Thoracic aorta (tissue), 2 donors: ENCODE measurements at regions not wholly inside any gene's neighbourhood (a gene's known extent, or its start where the extent isn't known, plus 50 kb on each side); places are given as distances from the start of the nearest gene placed in this dataset.

ENCODE experiments used
- ATAC-seq: fragments of 150-250 bp; one replicate; pipeline ENCODE4 v1.8.0; 2017; ENCODE audit warnings: low read depth; ENCODE audit not compliant: insufficient number of reproducible peaks, low FRiP score
- DNase-seq: peaks from one replicate; pipeline ENCODE4 v3.0.0-alpha.2; 2020; ENCODE audit warnings: low spot score
- H3K27ac ChIP-seq, 2 donors: fragments of 200-600 bp; sonication (generic); 1 replicate in 1 of 2; 2 replicates in 1 of 2; pipeline ENCODE4 v1.5.1; 2016; ENCODE audit warnings: mild to moderate bottlenecking in 2 of 2, moderate library complexity in 2 of 2
- H3K27me3 ChIP-seq: fragments of 200-600 bp; sonication (generic); replicated peaks from 2 replicates; pipeline ENCODE4 v1.6.0; 2016; ENCODE audit warnings: mild to moderate bottlenecking; ENCODE audit not compliant: insufficient read depth
- H3K36me3 ChIP-seq: fragments of 200-600 bp; sonication (generic); one replicate; pipeline ENCODE4 v1.5.1; 2016
- H3K4me1 ChIP-seq, 2 donors: fragments of 200-600 bp; sonication (generic); 1 replicate in 1 of 2; 2 replicates in 1 of 2; pipeline versions ENCODE4 v1.5.1 to v1.6.0; 2016; ENCODE audit warnings: low read depth in 2 of 2, mild to moderate bottlenecking in 1 of 2; ENCODE audit not compliant: control insufficient read depth in 1 of 2
- H3K4me3 ChIP-seq: fragments of 200-600 bp; sonication (generic); 2 replicates; pipeline ENCODE4 v1.5.1; 2016; ENCODE audit warnings: mild to moderate bottlenecking
- H3K9me3 ChIP-seq: fragments of 200-600 bp; sonication (generic); 2 replicates; pipeline ENCODE4 v1.5.1; 2016
- CTCF ChIP-seq: fragments of 200-600 bp; sonication (generic); IDR thresholded peaks from one replicate; pipeline ENCODE4 v1.5.1; 2019; ENCODE audit warnings: antibody characterized with exemption

- DNase-seq: no peak
- no peak for ATAC-seq
- Histone ChIP-seq H3K4me1 (no peaks in the 10 kb centered on the region), H3K36me3 (no peaks in the 10 kb centered on the region), H3K4me3 (no peak overlapping the region), H3K27me3 (no peaks in the 10 kb centered on the region), H3K27ac (no peak overlapping the region), H3K9me3 (no peaks in the 10 kb centered on the region)
- TF ChIP-seq CTCF: no peak
These were observed 423.3 kb upstream of the THRB start for GRCh38 chr3:24917908-24918307.

DNA sequence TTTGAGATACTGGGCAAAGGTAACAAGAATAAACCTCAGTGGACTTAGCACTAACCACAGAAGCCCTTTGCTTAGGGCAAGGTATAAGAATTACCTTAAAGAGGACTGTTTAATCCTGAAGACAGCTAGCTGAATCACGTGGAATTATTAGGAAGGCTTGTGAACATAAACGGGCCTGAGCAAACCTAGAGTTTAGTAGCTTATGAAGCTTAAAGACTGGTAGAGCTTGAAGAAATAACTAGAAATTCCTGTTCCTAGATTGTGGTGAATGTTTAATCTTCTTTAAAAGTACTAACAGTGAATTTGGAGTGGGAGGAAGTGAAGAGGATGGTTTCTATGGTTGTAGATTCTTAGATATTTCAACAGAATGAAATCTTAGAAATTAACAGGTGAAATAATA is 428.9 kb upstream of the THRB start:
- DNase-seq (no peak), ATAC-seq (no peak)
- H3K27ac ChIP-seq: no peak overlapping the region
- H3K36me3 ChIP-seq: no peaks in the 10 kb centered on the region
- no peak overlapping the region for H3K4me3 ChIP-seq
- no peaks in the 10 kb centered on the region for H3K4me1 ChIP-seq
- H3K27me3 ChIP-seq: no peaks in the 10 kb centered on the region
- H3K9me3 ChIP-seq: no peaks in the 10 kb centered on the region
- TF ChIP-seq CTCF: no peak

- Histone ChIP-seq H3K27ac (no peak overlapping the region), H3K36me3 (no peaks in the 10 kb centered on the region), H3K4me1 (no peaks in the 10 kb centered on the region), H3K27me3 (no peaks in the 10 kb centered on the region), H3K4me3 (no peak overlapping the region), H3K9me3 (no peaks in the 10 kb centered on the region)
- no peak for DNase-seq
- no peak for TF ChIP-seq CTCF
- no peak for ATAC-seq
These were observed 434.9 kb upstream of the THRB start for GRCh38 chr3:24929521-24929920.

- Histone ChIP-seq H3K27ac (no peak overlapping the region), H3K27me3 (no peaks in the 10 kb centered on the region), H3K4me1 (no peaks in the 10 kb centered on the region), H3K36me3 (no peaks in the 10 kb centered on the region), H3K4me3 (no peak overlapping the region), H3K9me3 (no peaks in the 10 kb centered on the region)
- ATAC-seq (no peak), DNase-seq (no peak)
- TF ChIP-seq CTCF: no peak
These were observed 438.8 kb upstream of the THRB start for GRCh38 chr3:24933401-24933800.

DNA sequence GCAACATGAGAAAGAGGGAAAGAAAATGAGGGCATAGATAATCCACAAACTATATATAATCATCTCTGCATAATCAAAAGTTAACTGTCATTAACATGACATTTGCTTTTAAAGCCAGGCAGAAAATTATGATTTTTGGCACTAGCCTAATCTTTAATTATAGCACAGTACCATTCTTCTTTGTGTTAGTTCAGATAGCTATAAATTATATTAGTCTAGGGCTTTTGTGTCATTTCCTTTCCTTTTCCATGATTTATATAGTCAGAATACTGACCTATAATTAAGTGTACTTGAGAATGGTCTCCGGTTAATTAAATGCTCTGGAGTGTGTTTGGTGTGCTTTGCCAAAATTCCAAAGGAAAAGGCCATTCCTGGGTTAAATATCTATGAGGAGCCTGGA is 441.9 kb upstream of the THRB start:
- Histone ChIP-seq H3K4me1 (no peaks in the 10 kb centered on the region), H3K27ac (no peak overlapping the region), H3K36me3 (no peaks in the 10 kb centered on the region), H3K4me3 (no peak overlapping the region), H3K9me3 (no peaks in the 10 kb centered on the region), H3K27me3 (no peaks in the 10 kb centered on the region)
- ATAC-seq: no peak
- no peak for DNase-seq
- TF ChIP-seq CTCF: no peak
